ENCODE measurements at regions not wholly inside any gene's neighbourhood (a gene's known extent, or its start where the extent isn't known, plus 50 kb on each side); places are given as distances from the start of the nearest gene placed in this dataset.

GRCh38 chr13:111929036-111929616 lies 137.8 kb upstream of the SOX1 start:
- H3K9me3 ChIP-seq (ENCODE audit: control insufficient read depth, insufficient read depth, low read depth, low read length) = no peaks in the 10 kb centered on the region
- CTCF ChIA-PET = no interaction called here
- POLR2A ChIA-PET = no interaction called here
- H3K27ac ChIP-seq (ENCODE audit: low read length) = no peak overlapping the region
- H3K4me1 ChIP-seq (ENCODE audit: control insufficient read depth, insufficient read depth, low read length) = no peaks in the 10 kb centered on the region
- TF ChIP-seq POLR2AphosphoS5 (IDR thresholded peaks at IDR 0.05; ENCODE audit: low read depth, low read length) (no peak), TCF7L2 (IDR thresholded peaks at IDR 0.05; ENCODE audit: low read depth, low read length) (no peak)
- TF ChIP-seq, protein P1, sequence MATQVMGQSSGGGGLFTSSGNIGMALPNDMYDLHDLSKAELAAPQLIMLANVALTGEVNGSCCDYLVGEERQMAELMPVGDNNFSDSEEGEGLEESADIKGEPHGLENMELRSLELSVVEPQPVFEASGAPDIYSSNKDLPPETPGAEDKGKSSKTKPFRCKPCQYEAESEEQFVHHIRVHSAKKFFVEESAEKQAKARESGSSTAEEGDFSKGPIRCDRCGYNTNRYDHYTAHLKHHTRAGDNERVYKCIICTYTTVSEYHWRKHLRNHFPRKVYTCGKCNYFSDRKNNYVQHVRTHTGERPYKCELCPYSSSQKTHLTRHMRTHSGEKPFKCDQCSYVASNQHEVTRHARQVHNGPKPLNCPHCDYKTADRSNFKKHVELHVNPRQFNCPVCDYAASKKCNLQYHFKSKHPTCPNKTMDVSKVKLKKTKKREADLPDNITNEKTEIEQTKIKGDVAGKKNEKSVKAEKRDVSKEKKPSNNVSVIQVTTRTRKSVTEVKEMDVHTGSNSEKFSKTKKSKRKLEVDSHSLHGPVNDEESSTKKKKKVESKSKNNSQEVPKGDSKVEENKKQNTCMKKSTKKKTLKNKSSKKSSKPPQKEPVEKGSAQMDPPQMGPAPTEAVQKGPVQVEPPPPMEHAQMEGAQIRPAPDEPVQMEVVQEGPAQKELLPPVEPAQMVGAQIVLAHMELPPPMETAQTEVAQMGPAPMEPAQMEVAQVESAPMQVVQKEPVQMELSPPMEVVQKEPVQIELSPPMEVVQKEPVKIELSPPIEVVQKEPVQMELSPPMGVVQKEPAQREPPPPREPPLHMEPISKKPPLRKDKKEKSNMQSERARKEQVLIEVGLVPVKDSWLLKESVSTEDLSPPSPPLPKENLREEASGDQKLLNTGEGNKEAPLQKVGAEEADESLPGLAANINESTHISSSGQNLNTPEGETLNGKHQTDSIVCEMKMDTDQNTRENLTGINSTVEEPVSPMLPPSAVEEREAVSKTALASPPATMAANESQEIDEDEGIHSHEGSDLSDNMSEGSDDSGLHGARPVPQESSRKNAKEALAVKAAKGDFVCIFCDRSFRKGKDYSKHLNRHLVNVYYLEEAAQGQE (IDR thresholded peaks at IDR 0.05; ENCODE audit: insufficient read depth in 1 of 2, low read depth in 2 of 2, low read length in 1 of 2) = no peak
- BruUV-seq (replicated peaks) = no TSS peak
- DNase-seq (ENCODE audit: low read depth, low spot score) (no peak), ATAC-seq (no peak)
- H3K36me3 ChIP-seq (ENCODE audit: control insufficient read depth, insufficient read depth, low read length) = no peaks in the 10 kb centered on the region
- in situ Hi-C loops (cut with HindIII; ENCODE audit: low pct_unique_long_range_greater_than_20kb, low sequenced_read_pairs) (no loop called here), intact Hi-C loops (cut with micrococcal nuclease; ENCODE audit: unreplicated experiment) (no loop called here)
- no peak overlapping the region for H3K4me3 ChIP-seq (ENCODE audit: low read depth in 2 of 2, low read length in 2 of 2)
- H3K27me3 ChIP-seq (ENCODE audit: control insufficient read depth, insufficient read depth, low read length) = no peaks in the 10 kb centered on the region

- ATAC-seq (no peak), DNase-seq (ENCODE audit: low read depth, low spot score) (no peak)
- H3K4me3 ChIP-seq (ENCODE audit: low read depth in 2 of 2, low read length in 2 of 2) = no peak overlapping the region
- no peaks in the 10 kb centered on the region for H3K9me3 ChIP-seq (ENCODE audit: control insufficient read depth, insufficient read depth, low read depth, low read length)
- TF ChIP-seq, protein P2, sequence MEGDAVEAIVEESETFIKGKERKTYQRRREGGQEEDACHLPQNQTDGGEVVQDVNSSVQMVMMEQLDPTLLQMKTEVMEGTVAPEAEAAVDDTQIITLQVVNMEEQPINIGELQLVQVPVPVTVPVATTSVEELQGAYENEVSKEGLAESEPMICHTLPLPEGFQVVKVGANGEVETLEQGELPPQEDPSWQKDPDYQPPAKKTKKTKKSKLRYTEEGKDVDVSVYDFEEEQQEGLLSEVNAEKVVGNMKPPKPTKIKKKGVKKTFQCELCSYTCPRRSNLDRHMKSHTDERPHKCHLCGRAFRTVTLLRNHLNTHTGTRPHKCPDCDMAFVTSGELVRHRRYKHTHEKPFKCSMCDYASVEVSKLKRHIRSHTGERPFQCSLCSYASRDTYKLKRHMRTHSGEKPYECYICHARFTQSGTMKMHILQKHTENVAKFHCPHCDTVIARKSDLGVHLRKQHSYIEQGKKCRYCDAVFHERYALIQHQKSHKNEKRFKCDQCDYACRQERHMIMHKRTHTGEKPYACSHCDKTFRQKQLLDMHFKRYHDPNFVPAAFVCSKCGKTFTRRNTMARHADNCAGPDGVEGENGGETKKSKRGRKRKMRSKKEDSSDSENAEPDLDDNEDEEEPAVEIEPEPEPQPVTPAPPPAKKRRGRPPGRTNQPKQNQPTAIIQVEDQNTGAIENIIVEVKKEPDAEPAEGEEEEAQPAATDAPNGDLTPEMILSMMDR (IDR thresholded peaks at IDR 0.05) = no peak
- TF ChIP-seq SIN3A (IDR thresholded peaks at IDR 0.05; ENCODE audit: borderline replicate concordance, insufficient read depth, low read depth, low read length) (no peak), POLR2AphosphoS5 (IDR thresholded peaks at IDR 0.05; ENCODE audit: low read depth, low read length) (no peak), TCF7L2 (IDR thresholded peaks at IDR 0.05; ENCODE audit: low read depth, low read length) (no peak)
- TF ChIP-seq, protein P1 (IDR thresholded peaks at IDR 0.05; ENCODE audit: insufficient read depth in 1 of 2, low read depth in 2 of 2, low read length in 1 of 2) = no peak
- in situ Hi-C loops (cut with HindIII; ENCODE audit: low pct_unique_long_range_greater_than_20kb, low sequenced_read_pairs) (no loop called here), intact Hi-C loops (cut with micrococcal nuclease; ENCODE audit: unreplicated experiment) (no loop called here)
- H3K4me1 ChIP-seq (ENCODE audit: control insufficient read depth, insufficient read depth, low read length) = no peaks in the 10 kb centered on the region
- H3K27ac ChIP-seq (ENCODE audit: low read length) = no peak overlapping the region
- ChIA-PET CTCF (no interaction called here), POLR2A (no interaction called here)
- H3K36me3 ChIP-seq (ENCODE audit: control insufficient read depth, insufficient read depth, low read length) = no peaks in the 10 kb centered on the region
- no TSS peak for BruUV-seq (replicated peaks)
- no peaks in the 10 kb centered on the region; the same call in 1 of the 2 replicates for H3K27me3 ChIP-seq (ENCODE audit: control insufficient read depth, insufficient read depth, low read length)
Observed at GRCh38 chr13:111936267-111936925, 130.6 kb upstream of the SOX1 start.
